A549 (cell line): ENCODE measurements at regions not wholly inside any gene's neighbourhood (a gene's known extent, or its start where the extent isn't known, plus 50 kb on each side); places are given as distances from the start of the nearest gene placed in this dataset.

Experiments used
- ATAC-seq, 2 experiments: fragments of 200-7000 bp in 1 of 2; fragments of >200 bp in 1 of 2; cut with Nextera tagmentation in 1 of 2; cut with Tn5 transposase in 1 of 2; 3 replicates each; pipeline versions ENCODE4 v1.8.0 to v1.9.1; 2018 to 2020; ENCODE audit warnings: mild to moderate bottlenecking in 1 of 2, moderate library complexity in 1 of 2
- CTCF ChIA-PET: fragments of 300-600 bp; sonication (Branson Sonifier 250); formaldehyde crosslinking; extraction: SDS; loops from one replicate; lab custom pipeline; 2021; ENCODE audit warnings: antibody characterized with exemption, inconsistent platforms; lab: Yijun Ruan, JAX
- POLR2A ChIA-PET: fragments of 350-600 bp; formaldehyde crosslinking; extraction: SDS; loops from one replicate; lab custom pipeline; 2021; ENCODE audit warnings: antibody characterized with exemption, inconsistent platforms; lab: Yijun Ruan, JAX
- DNase-seq, 2 experiments: peaks; one replicate each; pipeline versions ENCODE4 v3.0.0 to v3.0.0-alpha.2; 2011 to 2016; ENCODE audit warnings: low read depth in 1 of 2, low spot score in 1 of 2
- FAIRE-seq: peaks from 2 replicates; lab custom pipeline; 2011; peaks lifted over from hg19 to GRCh38; lab: Jason Lieb, UNC
- H3K27ac ChIP-seq, 2 experiments: fragments of >200 bp; sonication (Bioruptor Twin); formaldehyde crosslinking; 3 replicates each; pipeline ENCODE4 v1.5.1; 2016 to 2017
- H3K4me1 ChIP-seq: fragments of >200 bp; sonication (Bioruptor Twin); formaldehyde crosslinking; 3 replicates; pipeline ENCODE4 v1.6.1; 2016
- H3K4me2 ChIP-seq: fragments of >200 bp; sonication (Bioruptor Twin); formaldehyde crosslinking; 3 replicates; pipeline ENCODE4 v1.6.1; 2016
- H3K4me3 ChIP-seq: fragments of >200 bp; sonication (Bioruptor Twin); formaldehyde crosslinking; 3 replicates; pipeline ENCODE4 v1.5.1; 2016
- H3K9me3 ChIP-seq: fragments of >200 bp; sonication (Bioruptor Twin); formaldehyde crosslinking; 3 replicates; pipeline ENCODE4 v1.6.1; 2016
- CBX2 ChIP-seq: fragments of 200-600 bp; sonication (generic); IDR thresholded peaks from 2 replicates; pipeline ENCODE4 v1.6.1; 2016; ENCODE audit warnings: low read depth, mild to moderate bottlenecking, borderline replicate concordance
- CEBPB ChIP-seq, 2 experiments: fragments of >200 bp in 1 of 2; sonication (Bioruptor Twin) in 1 of 2; formaldehyde crosslinking in 1 of 2; IDR thresholded peaks; 2 replicates each; pipeline ENCODE4 v1.6.1; 2012 to 2016
- EHF ChIP-seq: fragments of 250-450 bp; sonication (Bioruptor Pico); IDR thresholded peaks from 2 replicates; pipeline ENCODE4 v1.5.0; 2020; ENCODE audit warnings: mild to moderate bottlenecking
- ELK1 ChIP-seq: fragments of 150-350 bp; IDR thresholded peaks from 2 replicates; pipeline ENCODE4 v1.6.1; 2014; ENCODE audit warnings: low read depth, mild to moderate bottlenecking, low read length
- EP300 ChIP-seq, 2 experiments: fragments of >200 bp; sonication (Bioruptor Twin); formaldehyde crosslinking; IDR thresholded peaks; 2 replicates in 1 of 2; 3 replicates in 1 of 2; pipeline ENCODE4 v1.6.1; 2016 to 2017
- HOXB5 ChIP-seq: fragments of 250-450 bp; sonication (Bioruptor Pico); IDR thresholded peaks from 2 replicates; pipeline ENCODE4 v1.5.0; 2020; ENCODE audit warnings: mild to moderate bottlenecking, moderate library complexity
- JUN ChIP-seq, 2 experiments: fragments of >200 bp; sonication (Bioruptor Twin); formaldehyde crosslinking; IDR thresholded peaks; 2 replicates in 1 of 2; 3 replicates in 1 of 2; pipeline ENCODE4 v1.6.1; 2016 to 2017
- KDM5A ChIP-seq: fragments of 200-600 bp; sonication (generic); IDR thresholded peaks from 2 replicates; pipeline ENCODE4 v1.6.1; 2016; ENCODE audit warnings: antibody characterized with exemption, mild to moderate bottlenecking
- MAFK ChIP-seq: fragments of 450-650 bp; IDR thresholded peaks from 2 replicates; pipeline ENCODE4 v1.6.1; 2014; ENCODE audit not compliant: partially characterized antibody
- NFE2L2 ChIP-seq: fragments of 150-350 bp; conservative IDR thresholded peaks from 2 replicates; pipeline ENCODE4 v1.6.1; 2014; ENCODE audit warnings: low read length
- PHF8 ChIP-seq: fragments of 200-600 bp; sonication (generic); IDR thresholded peaks from 2 replicates; pipeline ENCODE4 v1.6.1; 2016; ENCODE audit warnings: low read depth, mild to moderate bottlenecking, antibody characterized with exemption, moderate library complexity, borderline replicate concordance
- RNF2 ChIP-seq: fragments of 200-600 bp; sonication (generic); IDR thresholded peaks from 2 replicates; pipeline ENCODE4 v1.6.1; 2016; ENCODE audit warnings: low read depth, mild to moderate bottlenecking, antibody characterized with exemption, moderate library complexity, borderline replicate concordance
- ZFP36 ChIP-seq: fragments of 450-650 bp; IDR thresholded peaks from 2 replicates; pipeline ENCODE4 v1.6.1; 2014; ENCODE audit warnings: borderline replicate concordance; ENCODE audit not compliant: partially characterized antibody
- WGBS: methylation state at CpG from one replicate; pipeline ENCODE4 v1.1.6; 2017; ENCODE audit errors: missing lambda C conversion rate; 5-methylcytosine and 5-hydroxymethylcytosine counted together
- TF ChIP-seq, protein P1 (sequence below): fragments of >200 bp; sonication (Bioruptor Twin); formaldehyde crosslinking; IDR thresholded peaks from 2 replicates; pipeline ENCODE4 v1.6.1; 2016
- TF ChIP-seq, protein P2 (sequence below): fragments of 250-450 bp; sonication (Bioruptor Pico); IDR thresholded peaks from 2 replicates; pipeline ENCODE4 v1.5.0; 2021; ENCODE audit warnings: mild to moderate bottlenecking, moderate library complexity, borderline replicate concordance
- TF ChIP-seq, protein P3 (sequence below): fragments of >200 bp; sonication (Bioruptor Twin); formaldehyde crosslinking; IDR thresholded peaks from 3 replicates; pipeline ENCODE4 v1.6.1; 2016

DNA sequence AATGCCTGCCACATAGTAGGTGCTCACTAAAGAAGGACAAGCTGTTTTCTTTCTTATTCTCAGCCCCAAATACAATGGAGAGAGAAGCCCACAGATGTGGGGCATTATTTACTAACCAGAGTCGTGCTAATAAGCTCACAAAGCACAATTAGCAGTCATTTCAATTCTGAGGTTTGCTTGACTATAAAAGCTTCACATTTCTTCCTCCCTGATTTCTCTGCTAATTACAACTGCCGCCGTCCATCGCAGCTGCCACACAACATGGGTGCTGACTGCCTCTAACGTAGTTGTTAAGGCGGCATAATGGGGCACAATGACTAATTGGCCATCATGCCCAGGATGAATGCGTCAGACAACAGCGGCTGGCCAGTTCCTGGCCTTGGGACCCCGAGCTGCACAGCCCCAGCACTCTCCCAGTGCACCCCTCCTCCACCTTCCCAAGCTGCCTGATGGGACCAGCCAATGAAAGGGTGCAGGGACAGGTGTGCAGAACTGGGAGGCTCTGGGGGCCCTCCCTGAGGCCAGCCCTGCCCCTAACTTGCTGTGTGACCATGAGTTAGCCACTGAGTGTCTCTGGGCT is 109.2 kb downstream of the CCT6B start:
- 55% methylated on average over 9 of the region's 9 CpGs for WGBS
- TF ChIP-seq, protein P1, sequence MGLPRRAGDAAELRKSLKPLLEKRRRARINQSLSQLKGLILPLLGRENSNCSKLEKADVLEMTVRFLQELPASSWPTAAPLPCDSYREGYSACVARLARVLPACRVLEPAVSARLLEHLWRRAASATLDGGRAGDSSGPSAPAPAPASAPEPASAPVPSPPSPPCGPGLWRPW, result no peak
- TF ChIP-seq JUN (IDR thresholded peaks at IDR 0.05) (no peak), HOXB5 (CRISPR knock-in tag) (no peak), PHF8 (no peak), ELK1 (no peak), CBX2 (no peak), RNF2 (no peak), ZFP36 (no peak)
- TF ChIP-seq, protein P2, sequence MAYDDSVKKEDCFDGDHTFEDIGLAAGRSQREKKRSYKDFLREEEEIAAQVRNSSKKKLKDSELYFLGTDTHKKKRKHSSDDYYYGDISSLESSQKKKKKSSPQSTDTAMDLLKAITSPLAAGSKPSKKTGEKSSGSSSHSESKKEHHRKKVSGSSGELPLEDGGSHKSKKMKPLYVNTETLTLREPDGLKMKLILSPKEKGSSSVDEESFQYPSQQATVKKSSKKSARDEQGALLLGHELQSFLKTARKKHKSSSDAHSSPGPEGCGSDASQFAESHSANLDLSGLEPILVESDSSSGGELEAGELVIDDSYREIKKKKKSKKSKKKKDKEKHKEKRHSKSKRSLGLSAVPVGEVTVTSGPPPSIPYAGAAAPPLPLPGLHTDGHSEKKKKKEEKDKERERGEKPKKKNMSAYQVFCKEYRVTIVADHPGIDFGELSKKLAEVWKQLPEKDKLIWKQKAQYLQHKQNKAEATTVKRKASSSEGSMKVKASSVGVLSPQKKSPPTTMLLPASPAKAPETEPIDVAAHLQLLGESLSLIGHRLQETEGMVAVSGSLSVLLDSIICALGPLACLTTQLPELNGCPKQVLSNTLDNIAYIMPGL, result no peak
- DNase-seq (no peak), ATAC-seq (no peak), FAIRE-seq (no peak)
- Histone ChIP-seq H3K9me3 (no peaks in the 10 kb centered on the region), H3K4me2 (no peak overlapping the region), H3K4me3 (no peak overlapping the region), H3K4me1 (no peaks in the 10 kb centered on the region), H3K27ac (no peak overlapping the region)
- CTCF ChIA-PET, result interaction anchor here (0.6 to 1.2 kb wide), 3 partner anchors 10 to 50 kb away, joined by 3 to 5 read pairs (median 3); no protein-coding TSS in a partner anchor
- POLR2A ChIA-PET, result no interaction called here

DNA sequence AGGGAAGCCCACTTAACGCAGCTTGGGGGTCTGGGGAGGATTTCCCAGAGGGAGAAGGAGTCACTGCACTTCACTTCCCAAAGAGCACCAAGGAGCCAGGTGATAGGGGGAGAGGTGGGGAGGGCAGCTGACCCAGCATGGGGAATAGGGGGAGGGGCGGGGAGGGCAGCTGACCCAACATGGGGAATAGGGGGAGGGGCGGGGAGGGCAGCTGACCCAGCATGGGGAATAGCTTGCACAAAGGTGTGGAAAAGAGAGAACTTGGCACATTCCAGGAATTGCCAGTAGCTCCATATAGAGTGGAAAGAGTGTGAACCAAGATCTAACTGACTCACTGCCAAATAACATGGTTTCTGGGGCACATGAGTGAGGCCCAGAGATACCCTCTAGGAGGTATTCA is 110.3 kb downstream of the CCT6B start:
- ATAC-seq, result no peak
- POLR2A ChIA-PET, result no interaction called here
- H3K4me2 ChIP-seq, result no peak overlapping the region
- H3K9me3 ChIP-seq, result no peaks in the 10 kb centered on the region
- TF ChIP-seq MAFK (no peak), CEBPB (IDR thresholded peaks at IDR 0.05) (no peak)
- TF ChIP-seq, all 56 proteins: peak for 0
- FAIRE-seq (no peak), DNase-seq (no peak)
- CTCF ChIA-PET, result interaction anchor here (0.5 kb wide), 1 partner anchor 364 kb away, joined by 3 read pairs; no protein-coding TSS in a partner anchor
- no peak overlapping the region for H3K4me3 ChIP-seq
- no peak overlapping the region for H3K27ac ChIP-seq
- 13% methylated on average over 1 of the region's 3 CpGs for WGBS
- no peaks in the 10 kb centered on the region for H3K4me1 ChIP-seq

GRCh38 chr17:34850023-34850422 is 111.2 kb downstream of the CCT6B start:
- TF ChIP-seq EHF (CRISPR knock-in tag) (no peak), NFE2L2 (no peak), EP300 (IDR thresholded peaks at IDR 0.05) (no peak), KDM5A (no peak)
- TF ChIP-seq, protein P3, sequence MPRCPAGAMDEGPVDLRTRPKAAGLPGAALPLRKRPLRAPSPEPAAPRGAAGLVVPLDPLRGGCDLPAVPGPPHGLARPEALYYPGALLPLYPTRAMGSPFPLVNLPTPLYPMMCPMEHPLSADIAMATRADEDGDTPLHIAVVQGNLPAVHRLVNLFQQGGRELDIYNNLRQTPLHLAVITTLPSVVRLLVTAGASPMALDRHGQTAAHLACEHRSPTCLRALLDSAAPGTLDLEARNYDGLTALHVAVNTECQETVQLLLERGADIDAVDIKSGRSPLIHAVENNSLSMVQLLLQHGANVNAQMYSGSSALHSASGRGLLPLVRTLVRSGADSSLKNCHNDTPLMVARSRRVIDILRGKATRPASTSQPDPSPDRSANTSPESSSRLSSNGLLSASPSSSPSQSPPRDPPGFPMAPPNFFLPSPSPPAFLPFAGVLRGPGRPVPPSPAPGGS, result no peak
- CTCF ChIA-PET, result no interaction called here
- no peak for ATAC-seq

More at GRCh38 chr17:34850023-34850422, 111.2 kb downstream of the CCT6B start:
- Histone ChIP-seq H3K4me1 (no peaks in the 10 kb centered on the region), H3K9me3 (no peaks in the 10 kb centered on the region), H3K4me3 (no peak overlapping the region), H3K27ac (no peak overlapping the region), H3K4me2 (no peak overlapping the region)
- 11% methylated on average over 4 of the region's 4 CpGs for WGBS
- DNase-seq (no peak), FAIRE-seq (no peak)
- POLR2A ChIA-PET, result no interaction called here
